Stimulated activated CD4-positive, alpha-beta T cell treated with anti-CD3 and anti-CD28 coated beads, Interleukin-4, amount 100 ng/mL, for 24 hours (primary cell): ENCODE measurements at regions not wholly inside any gene's neighbourhood (a gene's known extent, or its start where the extent isn't known, plus 50 kb on each side); places are given as distances from the start of the nearest gene placed in this dataset.

Source experiments
- DNase-seq: peaks from one replicate; pipeline ENCODE4 v3.0.0-alpha.2; 2020

DNA sequence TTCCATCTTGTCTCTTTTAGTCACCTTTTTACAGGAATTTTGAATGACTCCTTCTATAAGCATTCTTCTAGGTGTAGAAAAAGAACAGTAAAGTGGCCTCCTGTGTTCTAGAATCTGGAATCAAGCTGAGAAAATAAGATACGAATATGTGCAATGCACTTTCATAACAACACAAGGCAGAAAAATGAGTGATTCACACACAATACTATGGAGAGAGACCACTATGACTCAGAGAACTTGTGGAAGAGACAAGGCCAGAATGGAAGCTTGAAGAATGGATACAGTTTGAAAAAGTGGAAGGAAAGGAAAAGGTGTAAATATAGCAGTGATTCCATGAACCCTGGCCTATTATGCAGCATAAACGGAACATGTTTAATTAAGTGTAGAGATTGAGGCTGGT, 57.1 kb upstream of the SAMSN1 start:
- DNase-seq = no peak

DNA sequence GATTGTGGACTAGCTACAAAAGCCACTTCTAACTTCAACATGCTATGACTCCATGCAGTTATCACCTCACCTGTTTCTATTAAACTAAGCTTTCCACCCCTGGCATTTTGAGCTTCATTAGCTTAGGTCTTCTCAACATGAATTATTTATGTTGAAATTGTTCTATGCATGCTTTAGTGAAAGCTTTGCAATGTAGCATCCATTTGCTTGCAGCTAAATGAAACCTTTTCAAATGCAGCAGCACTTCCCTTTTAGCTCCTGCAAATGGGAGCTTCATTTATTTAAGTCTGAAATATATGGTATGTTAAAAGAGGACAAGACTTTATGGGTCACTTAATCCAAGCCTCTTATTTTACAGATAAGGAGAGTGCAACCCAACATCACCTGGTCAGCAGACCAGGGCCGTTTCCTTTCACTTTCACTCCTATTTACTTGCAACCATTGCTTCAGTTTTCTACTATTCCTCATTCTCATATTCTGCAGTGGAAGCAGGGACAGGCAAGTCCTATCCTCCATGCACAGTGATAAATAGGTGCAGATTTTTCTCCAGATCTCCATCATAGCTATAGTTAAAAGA, 56.4 kb upstream of the SAMSN1 start:
- DNase-seq = no peak

GRCh38 chr21:14600569-14601297, 54.6 kb upstream of the SAMSN1 start:
- DNase-seq = no peak

DNA sequence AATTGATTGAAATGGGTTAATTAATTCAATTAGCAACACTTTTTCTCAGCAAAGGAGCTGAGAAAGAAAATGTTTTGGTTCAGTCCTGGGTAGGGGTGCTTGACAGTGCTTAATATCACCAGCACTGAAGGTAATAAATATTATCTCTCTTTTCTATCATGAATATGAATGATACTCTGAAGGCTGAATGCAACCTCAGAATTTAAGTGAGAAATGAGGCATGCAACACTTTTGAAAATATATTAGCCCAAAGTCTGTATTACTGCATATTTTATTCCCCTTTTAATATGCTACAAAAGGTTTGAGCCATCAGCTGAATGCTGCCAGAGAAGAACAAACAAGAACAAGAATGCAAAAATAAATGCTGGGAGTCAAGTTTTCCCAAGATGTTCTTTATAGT, 52.0 kb upstream of the SAMSN1 start:
- no peak for DNase-seq
